ENCODE measurements at regions not wholly inside any gene's neighbourhood (a gene's known extent, or its start where the extent isn't known, plus 50 kb on each side); places are given as distances from the start of the nearest gene placed in this dataset.

- TF ChIP-seq CTCF (IDR thresholded peaks at IDR 0.05), result peak; percentile 18; the same call in 1 of the 2 replicates
- TF ChIP-seq ZSCAN18 (CRISPR knock-in tag; IDR thresholded peaks at IDR 0.05), result no peak
- TF ChIP-seq NFE2L1 (CRISPR knock-in tag; IDR thresholded peaks at IDR 0.05), result no peak
- TF ChIP-seq IRF1 (CRISPR knock-in tag; IDR thresholded peaks at IDR 0.05), result no peak
- no peak for TF ChIP-seq CREB1 (CRISPR knock-in tag; IDR thresholded peaks at IDR 0.05)
Observed at GRCh38 chr5:117318528-117318927, 743.9 kb upstream of the SEMA6A start.
